ENCODE measurements at regions not wholly inside any gene's neighbourhood (a gene's known extent, or its start where the extent isn't known, plus 50 kb on each side); places are given as distances from the start of the nearest gene placed in this dataset.
A peak's percentile ranks its signal among the peaks of the same experiment; 100 is the strongest.

DNA sequence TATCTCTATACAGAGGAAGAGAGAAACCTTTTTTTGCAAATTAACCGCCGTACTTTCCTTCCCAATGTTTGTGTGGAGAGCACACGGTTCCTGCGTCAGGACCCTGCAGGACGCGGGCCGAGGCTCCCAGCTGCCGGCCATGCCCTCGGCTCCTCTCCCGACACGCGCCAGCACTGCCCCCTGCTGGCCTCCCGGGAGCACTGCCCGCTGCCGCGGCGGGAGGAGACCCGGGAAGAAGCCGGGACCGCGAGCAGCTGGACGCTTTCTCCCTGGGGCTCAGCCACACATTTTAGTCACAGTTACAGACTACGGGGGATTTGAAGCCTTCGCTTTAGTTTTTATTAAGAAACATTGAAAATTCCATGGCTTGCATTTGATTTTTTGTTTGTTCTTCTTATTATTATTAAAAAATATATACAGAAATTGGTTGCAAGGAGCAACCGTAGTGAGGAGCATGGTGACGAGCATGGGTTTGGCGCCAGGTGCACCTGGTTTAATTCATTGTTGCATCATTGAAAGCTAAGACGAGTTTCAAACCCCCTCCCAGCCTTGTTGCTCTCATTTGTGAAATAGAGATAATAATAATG is 401.2 kb downstream of the GALR1 start:
- TF ChIP-seq YY1 (IDR thresholded peaks at IDR 0.05; ENCODE audit: insufficient read depth, insufficient read length) (no peak), ZNF274 (IDR thresholded peaks at IDR 0.05; ENCODE audit: low read depth, low read length) (no peak), SUZ12 (IDR thresholded peaks at IDR 0.05; ENCODE audit: extremely low read depth, insufficient read depth, insufficient read length) (no peak)
- Histone ChIP-seq H3K4me3 (ENCODE audit: insufficient read length, low read depth) (no peak overlapping the region), H3K9ac (ENCODE audit: insufficient read length, low read depth) (no peak overlapping the region), H3K9me3 (ENCODE audit: insufficient read depth, low read length) (no peaks in the 10 kb centered on the region), H3K4me1 (ENCODE audit: insufficient read depth, insufficient read length) (no peaks in the 10 kb centered on the region), H3K36me3 (ENCODE audit: insufficient read depth, insufficient read length, low read length) (no peaks in the 10 kb centered on the region), H3K27me3 (ENCODE audit: insufficient read depth, insufficient read length) (peaks cover 11% of the 10 kb centered on the region)
- peak; percentile 35 for DNase-seq (ENCODE audit: low read depth, low spot score)

DNA sequence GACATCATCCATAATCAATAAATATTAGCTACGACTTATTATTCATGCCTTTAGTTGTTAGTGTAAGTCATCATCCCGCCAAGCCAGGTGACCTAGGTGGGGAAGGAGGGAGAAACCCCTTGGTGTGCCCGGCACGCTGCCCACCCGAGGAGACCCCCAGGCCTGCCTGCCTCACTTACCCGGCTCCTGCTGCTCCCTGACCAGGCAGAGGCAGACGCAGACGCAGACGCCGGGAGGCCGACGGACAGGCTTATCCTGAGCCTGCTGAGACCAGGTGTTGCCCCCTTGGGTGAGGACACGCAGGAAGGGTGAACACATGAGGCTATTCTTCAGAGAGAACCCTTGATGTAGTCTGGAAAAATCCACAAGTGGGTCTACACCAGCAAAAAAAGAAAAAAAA is 401.8 kb downstream of the GALR1 start:
- DNase-seq (ENCODE audit: low read depth, low spot score): no peak
- Histone ChIP-seq H3K27me3 (ENCODE audit: insufficient read depth, insufficient read length) (peaks cover 11% of the 10 kb centered on the region), H3K4me3 (ENCODE audit: insufficient read length, low read depth) (no peak overlapping the region), H3K4me1 (ENCODE audit: insufficient read depth, insufficient read length) (no peaks in the 10 kb centered on the region), H3K9ac (ENCODE audit: insufficient read length, low read depth) (no peak overlapping the region), H3K9me3 (ENCODE audit: insufficient read depth, low read length) (no peaks in the 10 kb centered on the region), H3K36me3 (ENCODE audit: insufficient read depth, insufficient read length, low read length) (no peaks in the 10 kb centered on the region)
- no peak for TF ChIP-seq YY1 (IDR thresholded peaks at IDR 0.05; ENCODE audit: insufficient read depth, insufficient read length)
- no peak for TF ChIP-seq SUZ12 (IDR thresholded peaks at IDR 0.05; ENCODE audit: extremely low read depth, insufficient read depth, insufficient read length)
- no peak for TF ChIP-seq ZNF274 (IDR thresholded peaks at IDR 0.05; ENCODE audit: low read depth, low read length)

DNA sequence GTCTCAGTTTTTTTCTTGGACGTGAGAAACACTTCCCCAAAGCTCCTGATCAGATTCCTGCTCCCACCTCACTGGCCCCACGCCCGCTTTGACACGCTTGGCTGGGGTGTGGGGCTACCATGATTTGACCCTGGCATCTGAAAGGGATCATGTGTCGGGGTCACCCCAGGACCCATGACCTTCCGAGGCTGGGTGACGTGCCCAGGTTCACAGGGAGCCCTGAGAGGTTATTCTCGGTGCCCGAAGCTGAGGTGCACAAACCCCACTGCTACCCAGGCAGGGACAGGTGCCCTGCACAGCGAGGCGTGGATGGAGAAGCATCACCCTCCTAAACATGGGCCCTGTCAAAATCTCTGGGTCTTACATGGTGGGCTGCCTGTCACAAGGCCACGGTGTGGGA is 404.1 kb downstream of the GALR1 start:
- Histone ChIP-seq H3K36me3 (ENCODE audit: insufficient read depth, insufficient read length, low read length) (no peaks in the 10 kb centered on the region), H3K4me1 (ENCODE audit: insufficient read depth, insufficient read length) (no peaks in the 10 kb centered on the region), H3K9ac (ENCODE audit: insufficient read length, low read depth) (no peak overlapping the region), H3K27me3 (ENCODE audit: insufficient read depth, insufficient read length) (peaks cover 11% of the 10 kb centered on the region), H3K4me3 (ENCODE audit: insufficient read length, low read depth) (no peak overlapping the region), H3K9me3 (ENCODE audit: insufficient read depth, low read length) (no peaks in the 10 kb centered on the region)
- DNase-seq (ENCODE audit: low read depth, low spot score): no peak
- no peak for TF ChIP-seq SUZ12 (IDR thresholded peaks at IDR 0.05; ENCODE audit: extremely low read depth, insufficient read depth, insufficient read length)
- TF ChIP-seq YY1 (IDR thresholded peaks at IDR 0.05; ENCODE audit: insufficient read depth, insufficient read length): no peak
- no peak for TF ChIP-seq ZNF274 (IDR thresholded peaks at IDR 0.05; ENCODE audit: low read depth, low read length)

DNA sequence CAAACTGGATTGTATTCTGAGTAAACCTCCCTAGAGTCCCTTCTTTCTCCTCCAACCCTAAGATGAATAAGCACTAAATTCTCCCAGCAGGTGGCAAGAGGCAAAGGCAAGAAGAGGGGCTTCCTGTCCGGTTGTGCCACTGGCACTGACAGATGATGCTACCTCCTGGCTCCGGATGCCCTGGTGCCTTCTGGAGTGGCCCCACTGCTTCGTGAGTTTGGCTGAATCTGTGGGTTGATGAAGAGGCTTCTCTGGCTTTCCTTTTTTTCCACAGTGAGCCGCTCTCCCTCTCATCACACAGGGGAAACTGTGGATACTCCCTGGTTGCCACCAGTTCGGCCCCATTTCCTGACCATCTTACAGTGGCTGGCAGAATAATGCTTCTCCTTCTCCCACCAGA is 404.7 kb downstream of the GALR1 start:
- H3K36me3 ChIP-seq (ENCODE audit: insufficient read depth, insufficient read length, low read length): no peaks in the 10 kb centered on the region
- H3K9ac ChIP-seq (ENCODE audit: insufficient read length, low read depth): no peak overlapping the region
- no peak overlapping the region for H3K4me3 ChIP-seq (ENCODE audit: insufficient read length, low read depth)
- H3K9me3 ChIP-seq (ENCODE audit: insufficient read depth, low read length): no peaks in the 10 kb centered on the region
- no peaks in the 10 kb centered on the region for H3K4me1 ChIP-seq (ENCODE audit: insufficient read depth, insufficient read length)
- TF ChIP-seq SUZ12 (IDR thresholded peaks at IDR 0.05; ENCODE audit: extremely low read depth, insufficient read depth, insufficient read length) (no peak), YY1 (IDR thresholded peaks at IDR 0.05; ENCODE audit: insufficient read depth, insufficient read length) (no peak), ZNF274 (IDR thresholded peaks at IDR 0.05; ENCODE audit: low read depth, low read length) (no peak)
- H3K27me3 ChIP-seq (ENCODE audit: insufficient read depth, insufficient read length): peaks cover 11% of the 10 kb centered on the region
- no peak for DNase-seq (ENCODE audit: low read depth, low spot score)

DNA sequence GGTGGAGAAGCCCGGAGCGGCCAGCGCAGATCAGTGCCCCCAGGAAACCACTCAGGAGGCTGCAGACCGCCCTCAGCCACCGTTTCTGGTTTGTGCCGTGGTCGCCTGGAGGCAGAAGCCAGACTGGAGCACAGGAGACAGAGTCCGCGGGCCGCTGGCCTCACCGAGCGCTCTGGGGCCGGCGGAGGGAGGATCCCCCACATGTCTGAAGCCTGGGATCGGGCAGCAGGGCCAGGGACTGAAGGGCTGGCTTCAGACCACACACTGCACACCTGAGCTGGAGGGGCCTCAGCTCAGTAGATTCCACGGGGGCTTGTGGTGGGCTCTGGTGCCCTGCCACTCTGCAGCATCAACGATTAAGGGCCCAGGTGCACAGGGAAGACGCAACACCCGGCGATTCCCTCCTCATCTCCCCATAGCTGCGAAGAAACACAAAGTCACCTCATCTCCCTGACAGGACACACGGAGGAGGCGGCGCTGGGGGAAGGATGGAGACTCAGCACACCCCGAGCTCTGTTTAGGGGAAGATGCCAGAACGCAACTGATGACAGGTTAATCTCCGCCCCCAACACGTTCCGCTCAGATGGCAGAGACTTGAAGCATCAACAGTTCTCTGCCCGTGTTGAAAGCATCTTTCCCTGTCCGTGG is 408.1 kb downstream of the GALR1 start:
- Histone ChIP-seq H3K9me3 (ENCODE audit: insufficient read depth, low read length) (0 out of 2 replicates have a peak, but pooled peaks cover 3% of the 10 kb centered on the region), H3K27me3 (ENCODE audit: insufficient read depth, insufficient read length) (no peaks in the 10 kb centered on the region), H3K36me3 (ENCODE audit: insufficient read depth, insufficient read length, low read length) (no peaks in the 10 kb centered on the region), H3K4me1 (ENCODE audit: insufficient read depth, insufficient read length) (no peaks in the 10 kb centered on the region), H3K9ac (ENCODE audit: insufficient read length, low read depth) (no peak overlapping the region), H3K4me3 (ENCODE audit: insufficient read length, low read depth) (no peak overlapping the region)
- TF ChIP-seq ZNF274 (IDR thresholded peaks at IDR 0.05; ENCODE audit: low read depth, low read length) (no peak), YY1 (IDR thresholded peaks at IDR 0.05; ENCODE audit: insufficient read depth, insufficient read length) (no peak), SUZ12 (IDR thresholded peaks at IDR 0.05; ENCODE audit: extremely low read depth, insufficient read depth, insufficient read length) (no peak)
- DNase-seq (ENCODE audit: low read depth, low spot score): no peak

DNA sequence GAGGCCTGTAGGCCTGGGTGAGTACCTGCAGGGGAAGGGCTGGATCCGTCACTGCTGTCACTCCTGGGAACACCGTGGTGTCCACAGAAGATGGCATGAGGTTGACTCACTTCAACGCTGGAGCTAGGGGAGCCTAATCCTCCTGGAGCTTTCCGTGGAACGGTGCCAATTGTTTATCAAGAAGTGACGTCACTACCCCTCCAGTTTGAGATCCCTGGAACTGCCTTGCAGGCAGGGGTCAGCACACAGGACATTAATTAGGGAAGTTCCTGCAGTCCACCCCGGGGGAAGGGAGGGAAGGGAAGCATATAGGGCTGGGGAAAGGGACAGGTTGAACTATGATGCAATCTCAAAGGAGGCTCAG is 408.6 kb downstream of the GALR1 start:
- no peaks in the 10 kb centered on the region for H3K4me1 ChIP-seq (ENCODE audit: insufficient read depth, insufficient read length)
- H3K4me3 ChIP-seq (ENCODE audit: insufficient read length, low read depth): no peak overlapping the region
- no peak for TF ChIP-seq SUZ12 (IDR thresholded peaks at IDR 0.05; ENCODE audit: extremely low read depth, insufficient read depth, insufficient read length)
- 0 out of 2 replicates have a peak, but pooled peaks cover 4% of the 10 kb centered on the region for H3K9me3 ChIP-seq (ENCODE audit: insufficient read depth, low read length)
- no peak overlapping the region for H3K9ac ChIP-seq (ENCODE audit: insufficient read length, low read depth)
- DNase-seq (ENCODE audit: low read depth, low spot score): no peak
- H3K36me3 ChIP-seq (ENCODE audit: insufficient read depth, insufficient read length, low read length): no peaks in the 10 kb centered on the region
- H3K27me3 ChIP-seq (ENCODE audit: insufficient read depth, insufficient read length): no peaks in the 10 kb centered on the region

DNA sequence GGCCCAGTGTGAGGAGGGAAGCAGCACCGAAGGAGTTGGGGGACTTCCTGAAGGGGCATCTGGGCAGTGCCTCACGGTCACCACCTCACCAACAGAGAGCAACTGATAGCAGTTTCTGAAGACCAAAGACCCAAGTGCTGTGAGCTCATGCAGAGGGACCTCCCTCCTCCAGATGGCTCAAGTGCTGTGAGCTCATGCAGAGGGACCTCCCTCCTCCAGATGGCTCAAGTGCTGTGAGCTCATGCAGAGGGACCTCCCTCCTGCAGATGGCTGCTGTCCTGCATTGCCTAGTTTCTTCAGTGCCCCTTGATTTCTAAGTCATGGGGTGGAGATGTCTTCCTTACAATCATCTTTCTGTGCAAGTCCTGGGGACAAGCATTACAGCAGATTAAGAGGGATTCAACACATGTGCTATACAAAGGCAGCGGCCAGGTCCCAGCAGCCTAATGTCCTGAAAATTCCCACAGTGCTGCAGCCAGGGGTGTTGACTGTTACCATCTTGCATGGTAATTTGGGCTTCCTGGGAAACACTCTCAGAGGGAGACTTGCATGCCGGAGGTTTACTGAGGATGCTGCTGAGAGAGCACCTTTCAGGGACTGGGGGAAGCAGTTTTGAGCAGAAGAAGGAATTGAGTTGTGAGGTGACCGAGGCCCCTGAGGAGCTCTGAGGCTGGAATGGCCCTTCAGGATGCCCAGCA is 409.3 kb downstream of the GALR1 start:
- H3K4me1 ChIP-seq (ENCODE audit: insufficient read depth, insufficient read length): no peaks in the 10 kb centered on the region
- H3K27me3 ChIP-seq (ENCODE audit: insufficient read depth, insufficient read length): no peaks in the 10 kb centered on the region
- H3K36me3 ChIP-seq (ENCODE audit: insufficient read depth, insufficient read length, low read length): no peaks in the 10 kb centered on the region
- TF ChIP-seq ZNF274 (IDR thresholded peaks at IDR 0.05; ENCODE audit: low read depth, low read length) (no peak), YY1 (IDR thresholded peaks at IDR 0.05; ENCODE audit: insufficient read depth, insufficient read length) (no peak), SUZ12 (IDR thresholded peaks at IDR 0.05; ENCODE audit: extremely low read depth, insufficient read depth, insufficient read length) (no peak)
- no peak overlapping the region for H3K4me3 ChIP-seq (ENCODE audit: insufficient read length, low read depth)
- no peak overlapping the region for H3K9ac ChIP-seq (ENCODE audit: insufficient read length, low read depth)
- no peak for DNase-seq (ENCODE audit: low read depth, low spot score)
- H3K9me3 ChIP-seq (ENCODE audit: insufficient read depth, low read length): 0 out of 2 replicates have a peak, but pooled peaks cover 4% of the 10 kb centered on the region
